ENCODE measurements at regions not wholly inside any gene's neighbourhood (a gene's known extent, or its start where the extent isn't known, plus 50 kb on each side); places are given as distances from the start of the nearest gene placed in this dataset.

- TF ChIP-seq, protein P1, sequence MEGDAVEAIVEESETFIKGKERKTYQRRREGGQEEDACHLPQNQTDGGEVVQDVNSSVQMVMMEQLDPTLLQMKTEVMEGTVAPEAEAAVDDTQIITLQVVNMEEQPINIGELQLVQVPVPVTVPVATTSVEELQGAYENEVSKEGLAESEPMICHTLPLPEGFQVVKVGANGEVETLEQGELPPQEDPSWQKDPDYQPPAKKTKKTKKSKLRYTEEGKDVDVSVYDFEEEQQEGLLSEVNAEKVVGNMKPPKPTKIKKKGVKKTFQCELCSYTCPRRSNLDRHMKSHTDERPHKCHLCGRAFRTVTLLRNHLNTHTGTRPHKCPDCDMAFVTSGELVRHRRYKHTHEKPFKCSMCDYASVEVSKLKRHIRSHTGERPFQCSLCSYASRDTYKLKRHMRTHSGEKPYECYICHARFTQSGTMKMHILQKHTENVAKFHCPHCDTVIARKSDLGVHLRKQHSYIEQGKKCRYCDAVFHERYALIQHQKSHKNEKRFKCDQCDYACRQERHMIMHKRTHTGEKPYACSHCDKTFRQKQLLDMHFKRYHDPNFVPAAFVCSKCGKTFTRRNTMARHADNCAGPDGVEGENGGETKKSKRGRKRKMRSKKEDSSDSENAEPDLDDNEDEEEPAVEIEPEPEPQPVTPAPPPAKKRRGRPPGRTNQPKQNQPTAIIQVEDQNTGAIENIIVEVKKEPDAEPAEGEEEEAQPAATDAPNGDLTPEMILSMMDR (IDR thresholded peaks at IDR 0.05): no peak
- no peak for TF ChIP-seq POLR2A (IDR thresholded peaks at IDR 0.05)
These were observed 341.8 kb upstream of the SEMA3A start for GRCh38 chr7:84536271-84536870.
